ENCODE measurements at regions not wholly inside any gene's neighbourhood (a gene's known extent, or its start where the extent isn't known, plus 50 kb on each side); places are given as distances from the start of the nearest gene placed in this dataset.

DNA sequence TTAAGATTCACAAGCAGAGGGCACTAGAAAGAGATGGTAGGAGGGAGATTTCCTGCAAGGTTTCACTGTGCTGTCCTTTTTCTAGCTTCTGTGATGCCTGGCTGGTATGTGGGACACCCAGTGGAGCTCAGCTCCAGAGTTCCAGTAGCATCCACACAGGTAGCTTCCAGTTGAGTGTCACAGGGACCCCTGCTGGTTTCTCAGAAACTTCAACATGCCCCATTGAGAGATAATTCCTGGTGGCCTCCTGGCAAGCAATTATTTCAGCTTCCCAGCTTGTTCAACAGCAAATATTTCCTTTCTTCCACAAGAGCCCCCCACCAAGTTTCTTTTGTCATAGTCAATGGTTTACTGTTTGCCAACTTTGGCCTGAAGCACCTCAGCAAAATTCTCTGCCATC, 858.7 kb downstream of the REEP3 start:
- Mint-ChIP-seq H3K27ac (no peak overlapping the region), H3K27me3 (ENCODE audit: low read depth in 2 of 2) (no peaks in the 10 kb centered on the region), H3K4me1 (no peaks in the 10 kb centered on the region), H3K36me3 (no peaks in the 10 kb centered on the region), H3K9me3 (peaks cover 2 to 12% of the 10 kb centered on the region in 2 donors), H3K4me3 (no peak overlapping the region)
- Histone ChIP-seq H3K4me1 (ENCODE audit: control insufficient read depth, insufficient read depth, low read length) (no peaks in the 10 kb centered on the region), H3K9me3 (ENCODE audit: control insufficient read depth, insufficient read depth, low read length) (peaks cover 5% of the 10 kb centered on the region), H3K27me3 (ENCODE audit: control insufficient read depth, insufficient read depth, low read length) (no peaks in the 10 kb centered on the region), H3K4me3 (ENCODE audit: low read length) (no peak overlapping the region), H3K27ac (ENCODE audit: low read length) (no peak overlapping the region), H3K36me3 (ENCODE audit: control insufficient read depth, insufficient read depth, low read length) (no peaks in the 10 kb centered on the region)
- ATAC-seq, result no peak
- no peak for DNase-seq
- TF ChIP-seq, protein P1, sequence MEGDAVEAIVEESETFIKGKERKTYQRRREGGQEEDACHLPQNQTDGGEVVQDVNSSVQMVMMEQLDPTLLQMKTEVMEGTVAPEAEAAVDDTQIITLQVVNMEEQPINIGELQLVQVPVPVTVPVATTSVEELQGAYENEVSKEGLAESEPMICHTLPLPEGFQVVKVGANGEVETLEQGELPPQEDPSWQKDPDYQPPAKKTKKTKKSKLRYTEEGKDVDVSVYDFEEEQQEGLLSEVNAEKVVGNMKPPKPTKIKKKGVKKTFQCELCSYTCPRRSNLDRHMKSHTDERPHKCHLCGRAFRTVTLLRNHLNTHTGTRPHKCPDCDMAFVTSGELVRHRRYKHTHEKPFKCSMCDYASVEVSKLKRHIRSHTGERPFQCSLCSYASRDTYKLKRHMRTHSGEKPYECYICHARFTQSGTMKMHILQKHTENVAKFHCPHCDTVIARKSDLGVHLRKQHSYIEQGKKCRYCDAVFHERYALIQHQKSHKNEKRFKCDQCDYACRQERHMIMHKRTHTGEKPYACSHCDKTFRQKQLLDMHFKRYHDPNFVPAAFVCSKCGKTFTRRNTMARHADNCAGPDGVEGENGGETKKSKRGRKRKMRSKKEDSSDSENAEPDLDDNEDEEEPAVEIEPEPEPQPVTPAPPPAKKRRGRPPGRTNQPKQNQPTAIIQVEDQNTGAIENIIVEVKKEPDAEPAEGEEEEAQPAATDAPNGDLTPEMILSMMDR (IDR thresholded peaks at IDR 0.05), result no peak
- intact Hi-C loops (cut with micrococcal nuclease), result no loop called here

DNA sequence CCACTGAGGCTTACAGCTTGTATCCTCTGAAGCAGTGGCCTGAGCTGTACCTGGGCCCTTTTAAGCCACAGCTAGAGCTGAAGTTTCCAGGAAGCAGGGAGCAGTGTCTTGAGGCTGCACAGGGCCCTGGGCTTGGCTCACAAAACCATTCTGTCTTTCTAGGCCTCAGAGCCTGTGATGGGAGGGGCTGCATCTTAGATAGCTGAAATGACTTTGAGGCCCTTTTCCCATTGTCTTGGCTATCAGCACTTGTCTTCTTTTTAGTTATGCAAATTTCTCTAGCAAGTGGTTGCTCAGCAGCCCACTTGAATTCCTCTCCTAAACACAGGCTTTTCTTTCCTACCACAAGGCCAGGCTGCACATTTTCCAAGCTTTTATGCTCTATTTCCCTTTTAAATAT, 864.2 kb downstream of the REEP3 start:
- Mint-ChIP-seq H3K27me3 (ENCODE audit: low read depth in 2 of 2) (no peaks in the 10 kb centered on the region), H3K9me3 (peaks cover 4 to 13% of the 10 kb centered on the region in 2 donors), H3K4me1 (no peaks in the 10 kb centered on the region), H3K27ac (no peak overlapping the region), H3K36me3 (no peaks in the 10 kb centered on the region), H3K4me3 (no peak overlapping the region)
- Histone ChIP-seq H3K4me1 (ENCODE audit: control insufficient read depth, insufficient read depth, low read length) (no peaks in the 10 kb centered on the region), H3K27ac (ENCODE audit: low read length) (no peak overlapping the region), H3K27me3 (ENCODE audit: control insufficient read depth, insufficient read depth, low read length) (no peaks in the 10 kb centered on the region), H3K36me3 (ENCODE audit: control insufficient read depth, insufficient read depth, low read length) (no peaks in the 10 kb centered on the region), H3K4me3 (ENCODE audit: low read length) (no peak overlapping the region), H3K9me3 (ENCODE audit: control insufficient read depth, insufficient read depth, low read length) (peaks cover 9% of the 10 kb centered on the region)
- no peak for DNase-seq
- intact Hi-C loops (cut with micrococcal nuclease), result no loop called here
- ATAC-seq, result no peak
- TF ChIP-seq, protein P1 (IDR thresholded peaks at IDR 0.05), result no peak

DNA sequence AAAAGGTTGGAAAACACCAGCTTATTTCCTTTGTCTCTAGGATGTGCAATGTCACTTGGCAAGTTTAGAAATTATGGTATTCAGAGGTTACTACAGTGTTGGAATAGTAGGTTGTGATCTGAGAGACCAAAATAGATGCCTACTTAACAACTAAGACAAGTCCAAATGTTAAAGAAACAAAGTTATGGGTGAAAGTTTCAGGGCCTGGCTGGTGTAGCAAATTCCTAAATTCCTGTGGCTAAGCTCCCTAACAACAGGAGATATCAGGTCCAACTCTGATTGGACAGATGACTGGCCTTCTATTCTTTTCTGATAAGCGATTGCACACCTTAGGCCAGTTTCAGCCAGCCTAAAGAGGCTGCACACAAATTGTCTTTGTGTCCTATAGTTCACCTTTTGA, 873.5 kb downstream of the REEP3 start:
- WGBS (ENCODE audit: insufficient coverage), result 72% methylated on average over 1 of the region's 1 CpG
- Histone ChIP-seq H3K27ac (ENCODE audit: low read length) (no peak overlapping the region), H3K4me1 (ENCODE audit: control insufficient read depth, insufficient read depth, low read length) (no peaks in the 10 kb centered on the region), H3K9me3 (ENCODE audit: control insufficient read depth, insufficient read depth, low read length) (peaks cover 2% of the 10 kb centered on the region), H3K4me3 (ENCODE audit: low read length) (no peak overlapping the region), H3K36me3 (ENCODE audit: control insufficient read depth, insufficient read depth, low read length) (no peaks in the 10 kb centered on the region), H3K27me3 (ENCODE audit: control insufficient read depth, insufficient read depth, low read length) (no peaks in the 10 kb centered on the region)
- H3K36me3 Mint-ChIP-seq, result no peaks in the 10 kb centered on the region
- DNase-seq (no peak), ATAC-seq (no peak)
- H3K27ac Mint-ChIP-seq, result no peak overlapping the region
- TF ChIP-seq, protein P1 (IDR thresholded peaks at IDR 0.05), result no peak
- intact Hi-C loops (cut with micrococcal nuclease), result no loop called here
- no peaks in the 10 kb centered on the region for H3K27me3 Mint-ChIP-seq (ENCODE audit: low read depth in 2 of 2)
- H3K4me3 Mint-ChIP-seq, result no peak overlapping the region
- no peaks in the 10 kb centered on the region for H3K4me1 Mint-ChIP-seq
- H3K9me3 Mint-ChIP-seq, result peaks cover 6 to 12% of the 10 kb centered on the region in 2 donors

DNA sequence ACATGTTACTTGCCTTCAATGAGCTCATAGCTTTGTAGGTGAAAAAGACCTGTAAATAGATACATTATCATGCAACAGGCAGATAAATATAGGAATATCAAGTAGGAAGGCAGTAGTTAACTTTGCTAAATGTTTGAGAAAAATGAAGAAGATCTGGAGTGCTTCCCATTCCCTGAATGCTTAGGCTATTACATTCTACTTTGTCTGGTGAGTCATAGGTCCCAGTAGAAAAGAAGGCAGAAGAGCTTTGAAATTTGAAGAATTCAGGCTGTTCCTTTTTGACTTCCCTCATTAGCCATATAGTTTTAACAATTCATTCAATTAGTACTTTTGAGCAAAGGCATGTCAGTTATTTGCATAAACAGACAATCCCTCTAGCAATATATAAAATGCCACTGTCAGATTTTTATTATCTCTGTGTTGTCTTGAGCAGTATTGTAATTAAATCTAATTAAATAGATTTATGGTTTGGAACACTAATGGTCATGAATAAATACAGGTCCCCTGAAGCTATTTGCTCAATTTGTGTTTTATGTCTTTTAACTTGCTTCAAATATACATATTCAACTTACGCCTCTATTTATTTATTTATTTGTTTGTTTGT, 875.0 kb downstream of the REEP3 start:
- Histone ChIP-seq H3K36me3 (ENCODE audit: control insufficient read depth, insufficient read depth, low read length) (no peaks in the 10 kb centered on the region), H3K27me3 (ENCODE audit: control insufficient read depth, insufficient read depth, low read length) (no peaks in the 10 kb centered on the region), H3K4me1 (ENCODE audit: control insufficient read depth, insufficient read depth, low read length) (no peaks in the 10 kb centered on the region), H3K9me3 (ENCODE audit: control insufficient read depth, insufficient read depth, low read length) (peaks cover 2% of the 10 kb centered on the region), H3K27ac (ENCODE audit: low read length) (no peak overlapping the region), H3K4me3 (ENCODE audit: low read length) (no peak overlapping the region)
- intact Hi-C loops (cut with micrococcal nuclease), result no loop called here
- Mint-ChIP-seq H3K36me3 (no peaks in the 10 kb centered on the region), H3K4me3 (no peak overlapping the region), H3K9me3 (peaks cover 6 to 10% of the 10 kb centered on the region in 2 donors), H3K27ac (no peak overlapping the region), H3K4me1 (no peaks in the 10 kb centered on the region), H3K27me3 (ENCODE audit: low read depth in 2 of 2) (no peaks in the 10 kb centered on the region)
- TF ChIP-seq, protein P1 (IDR thresholded peaks at IDR 0.05), result no peak
- no CpG with 5 or more reads among the region's 1 CpG for WGBS (ENCODE audit: insufficient coverage)
- DNase-seq, result no peak
- ATAC-seq, result no peak

Measured in natural killer cell (primary cell).